Cardiac fibroblast (primary cell): ENCODE measurements at regions not wholly inside any gene's neighbourhood (a gene's known extent, or its start where the extent isn't known, plus 50 kb on each side); places are given as distances from the start of the nearest gene placed in this dataset.
A peak's percentile ranks its signal among the peaks of the same experiment; 100 is the strongest.

Experiments used
- DNase-seq, 2 donors: peaks; one replicate each; pipeline versions ENCODE4 v3.0.0 to v3.0.0-alpha.2; 2010; ENCODE audit warnings: low read depth in 2 of 2
- H3K4me3 ChIP-seq, 2 donors: replicated peaks in 1 of 2; 1 replicate in 1 of 2; 2 replicates in 1 of 2; pipeline ENCODE4 v1.5.1; 2011; ENCODE audit warnings: low read depth in 2 of 2, low read length in 2 of 2, mild to moderate bottlenecking in 2 of 2, moderate library complexity in 1 of 2
- CTCF ChIP-seq: IDR thresholded peaks from one replicate; pipeline ENCODE4 v1.5.1; 2011; ENCODE audit warnings: low read depth, mild to moderate bottlenecking, low read length, inconsistent platforms

DNA sequence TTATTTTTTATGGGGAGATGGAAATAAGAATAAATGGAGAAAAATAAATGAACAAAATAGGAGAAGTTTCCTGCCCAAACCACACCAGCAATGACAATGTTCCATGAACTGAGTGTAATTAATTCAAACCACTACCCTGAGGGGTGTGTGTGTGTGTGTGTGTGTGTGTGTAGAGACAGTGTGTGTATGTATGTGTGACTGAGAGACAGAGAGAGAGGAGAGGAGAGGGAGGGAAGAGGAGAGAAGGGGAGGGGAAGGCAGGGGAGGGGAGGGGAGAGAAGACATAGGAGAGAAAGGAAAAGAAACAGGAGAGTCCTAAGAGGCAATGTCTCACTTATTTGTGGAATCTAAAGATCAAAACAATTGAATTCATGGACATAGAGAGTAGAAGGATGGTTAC is 65.0 kb upstream of the POU2AF1 start:
- H3K4me3 ChIP-seq, result no peak overlapping the region
- no peak for DNase-seq
- no peak for TF ChIP-seq CTCF

- no peak overlapping the region for H3K4me3 ChIP-seq
- no peak for DNase-seq
- no peak for TF ChIP-seq CTCF
These were observed 64.6 kb upstream of the POU2AF1 start for GRCh38 chr11:111443640-111444039.

GRCh38 chr11:111443032-111443431 is 64.0 kb upstream of the POU2AF1 start:
- TF ChIP-seq CTCF, result no peak
- H3K4me3 ChIP-seq, result no peak overlapping the region
- DNase-seq, result no peak

GRCh38 chr11:111441443-111441842 is 62.4 kb upstream of the POU2AF1 start:
- peak in 1 of 2 donors; percentile 54 for DNase-seq
- TF ChIP-seq CTCF, result no peak
- no peak overlapping the region for H3K4me3 ChIP-seq

GRCh38 chr11:111440416-111441205 is 61.5 kb upstream of the POU2AF1 start:
- DNase-seq, result no peak
- no peak for TF ChIP-seq CTCF
- H3K4me3 ChIP-seq, result no peak overlapping the region

DNA sequence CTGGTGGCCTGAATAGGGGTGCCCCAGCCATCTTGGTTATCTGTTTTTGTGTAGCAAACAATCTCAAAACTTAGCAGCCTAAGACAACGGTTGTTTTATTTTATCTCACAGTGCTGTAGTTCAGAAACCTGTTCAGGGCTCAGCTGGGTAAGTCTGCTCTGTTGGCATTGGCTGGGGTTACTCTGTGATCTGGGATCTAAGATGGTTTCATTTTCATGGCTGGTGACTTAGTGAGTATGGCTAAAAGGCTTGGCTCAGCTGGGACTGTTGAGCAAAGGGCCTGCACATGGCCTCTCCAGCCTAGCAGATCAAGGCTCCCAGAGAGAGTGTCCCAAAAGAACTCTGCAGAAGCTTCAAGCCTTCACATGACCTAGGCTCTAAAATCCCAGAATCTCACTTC is 60.8 kb upstream of the POU2AF1 start:
- TF ChIP-seq CTCF, result no peak
- DNase-seq, result no peak

More for the DNA sequence above, 60.8 kb upstream of the POU2AF1 start:
- H3K4me3 ChIP-seq, result no peak overlapping the region
